ENCODE measurements at regions not wholly inside any gene's neighbourhood (a gene's known extent, or its start where the extent isn't known, plus 50 kb on each side); places are given as distances from the start of the nearest gene placed in this dataset.

- Mint-ChIP-seq H3K9me3 (no peaks in the 10 kb centered on the region), H3K27ac (no peak overlapping the region), H3K27me3 (ENCODE audit: low read depth) (peaks cover 17% of the 10 kb centered on the region), H3K36me3 (no peaks in the 10 kb centered on the region), H3K4me3 (no peak overlapping the region), H3K4me1 (peaks cover 66% of the 10 kb centered on the region)
- DNase-seq (ENCODE audit: low spot score): no peak
- POLR2A ChIA-PET: no interaction called here
- no peak for ATAC-seq
- CTCF ChIA-PET: no interaction called here
- TF ChIP-seq CBFB (CRISPR knock-in tag; IDR thresholded peaks at IDR 0.05; ENCODE audit: low read depth) (no peak), RORB (CRISPR knock-in tag; IDR thresholded peaks at IDR 0.05) (no peak), IRF1 (CRISPR knock-in tag; IDR thresholded peaks at IDR 0.05) (no peak), ZBTB43 (CRISPR knock-in tag; IDR thresholded peaks at IDR 0.05) (no peak), ZMAT4 (CRISPR knock-in tag; IDR thresholded peaks at IDR 0.05) (no peak), ZNF232 (CRISPR knock-in tag; IDR thresholded peaks at IDR 0.05) (no peak), ZNF281 (CRISPR knock-in tag; IDR thresholded peaks at IDR 0.05) (no peak), ARID4B (CRISPR knock-in tag; IDR thresholded peaks at IDR 0.05; ENCODE audit: borderline replicate concordance) (no peak), AFF4 (CRISPR knock-in tag; IDR thresholded peaks at IDR 0.05; ENCODE audit: borderline replicate concordance) (no peak)
These were observed 53.3 kb upstream of the CCDC160 start for GRCh38 chrX:134183665-134184064.

- POLR2A ChIA-PET: interaction anchor here (0.7 kb wide), 1 partner anchor 18 kb away, joined by 3 read pairs; no protein-coding TSS in a partner anchor
- ATAC-seq (no peak), DNase-seq (ENCODE audit: low spot score) (no peak)
- no peaks in the 10 kb centered on the region for H3K36me3 Mint-ChIP-seq
- H3K27ac Mint-ChIP-seq: no peak overlapping the region
- CTCF ChIA-PET: no interaction called here
- peaks cover 17% of the 10 kb centered on the region for H3K27me3 Mint-ChIP-seq (ENCODE audit: low read depth)
- no peak overlapping the region for H3K4me3 Mint-ChIP-seq
- H3K9me3 Mint-ChIP-seq: no peaks in the 10 kb centered on the region
- peaks cover 54% of the 10 kb centered on the region for H3K4me1 Mint-ChIP-seq
- TF ChIP-seq ZNF121 (CRISPR knock-in tag; IDR thresholded peaks at IDR 0.05) (no peak), AFF4 (CRISPR knock-in tag; IDR thresholded peaks at IDR 0.05; ENCODE audit: borderline replicate concordance) (no peak), ZNF281 (CRISPR knock-in tag; IDR thresholded peaks at IDR 0.05) (no peak), ZNF317 (CRISPR knock-in tag; IDR thresholded peaks at IDR 0.05; ENCODE audit: borderline replicate concordance, low read depth) (no peak), ZNF263 (CRISPR knock-in tag; IDR thresholded peaks at IDR 0.05; ENCODE audit: low read depth) (no peak), MXD4 (CRISPR knock-in tag; IDR thresholded peaks at IDR 0.05; ENCODE audit: borderline replicate concordance) (no peak), CBFB (CRISPR knock-in tag; IDR thresholded peaks at IDR 0.05; ENCODE audit: low read depth) (no peak)
These were observed 52.0 kb upstream of the CCDC160 start for GRCh38 chrX:134184936-134185335.

All from WTC11 (cell line).